ENCODE measurements at regions not wholly inside any gene's neighbourhood (a gene's known extent, or its start where the extent isn't known, plus 50 kb on each side); places are given as distances from the start of the nearest gene placed in this dataset.
"Not testable (repeated sequence)": the region's sequence is repeated elsewhere in the genome, so short reads cannot be mapped to it uniquely, and the experiment has no call there.

GRCh38 chr6:169142538-169142844 lies 111.2 kb downstream of the THBS2 start:
- no peak for DNase-seq

DNA sequence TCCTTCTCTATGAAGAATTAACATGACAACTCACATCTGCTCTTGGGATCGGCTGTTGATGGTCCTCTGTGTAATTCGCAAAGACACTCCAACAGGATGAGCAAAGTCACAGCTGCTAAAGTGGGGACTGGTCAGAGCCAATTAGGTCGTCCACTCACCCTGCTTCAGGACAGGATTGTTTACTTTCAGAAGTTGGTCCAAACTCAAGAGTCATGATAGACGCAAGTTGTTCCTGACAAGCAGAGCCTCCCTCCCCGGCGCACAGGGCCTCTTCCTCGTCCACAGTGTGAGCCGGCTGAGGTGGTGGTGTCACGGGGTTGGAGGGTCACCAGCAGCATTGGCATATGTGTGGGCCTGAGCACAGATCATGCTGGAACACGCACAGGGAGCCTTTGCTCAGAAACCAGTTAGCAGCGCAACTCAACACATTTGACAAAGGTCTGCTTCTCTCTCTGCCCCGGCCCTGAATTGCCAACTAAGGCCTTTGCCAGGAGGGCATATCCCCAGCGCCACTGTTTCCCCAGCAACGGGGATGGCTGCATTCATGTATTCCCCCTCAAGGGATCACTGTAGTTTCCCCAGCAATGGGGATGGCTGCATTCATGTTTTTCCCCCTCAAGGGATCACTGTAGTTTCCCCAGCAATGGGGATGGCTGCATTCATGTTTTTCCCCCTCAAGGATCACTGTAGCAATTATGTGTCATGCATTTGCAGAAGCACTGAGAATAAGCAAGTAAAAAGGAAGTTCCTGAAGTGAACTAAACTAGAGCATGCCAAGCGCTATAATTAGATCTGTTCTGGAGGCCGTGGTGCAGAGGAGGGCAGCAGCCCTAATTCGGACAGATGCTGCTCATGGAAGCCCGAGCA lies 111.7 kb downstream of the THBS2 start:
- no peak for DNase-seq

- no peak for DNase-seq
Observed at GRCh38 chr6:169140986-169141495, 112.6 kb downstream of the THBS2 start.

DNA sequence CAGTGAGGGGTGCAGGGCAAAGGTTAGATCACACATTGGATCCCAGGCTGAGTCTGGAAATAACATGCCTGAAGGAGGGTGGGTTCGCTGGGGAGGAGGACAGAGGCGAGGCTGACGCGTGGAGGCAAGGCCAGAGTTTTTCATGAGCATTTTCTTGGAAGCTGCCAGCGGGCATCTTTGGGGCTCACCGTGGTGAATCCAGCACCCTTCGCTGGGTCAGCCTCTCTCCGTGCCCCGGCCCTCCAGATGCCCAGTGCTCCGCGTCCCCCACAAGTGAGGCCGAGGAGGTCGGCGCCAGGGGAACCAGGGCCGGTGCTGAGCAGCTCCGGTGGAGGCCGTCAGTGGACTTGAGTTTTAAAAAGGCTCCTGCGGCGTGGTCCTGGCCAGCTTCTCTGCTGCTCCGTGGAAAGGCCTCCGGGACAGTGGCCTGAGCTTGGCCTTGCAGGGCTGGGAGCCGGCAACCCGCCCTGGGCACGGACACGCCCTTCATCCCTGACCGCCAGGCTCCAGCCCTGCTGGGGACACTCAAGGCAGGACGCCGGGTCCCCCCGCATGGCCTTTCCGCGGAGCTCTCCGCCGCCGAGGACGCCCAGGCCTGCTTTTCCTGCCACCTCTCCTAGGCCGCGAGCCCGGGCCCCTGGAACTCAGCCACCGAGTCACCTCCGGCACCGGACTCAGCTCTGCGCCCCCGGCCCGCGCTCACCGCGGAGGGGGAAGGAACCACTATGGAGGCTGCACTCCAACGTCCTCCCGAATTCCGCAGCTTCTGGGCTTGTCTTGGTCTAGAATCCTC lies 114.3 kb downstream of the THBS2 start:
- DNase-seq = no peak

DNA sequence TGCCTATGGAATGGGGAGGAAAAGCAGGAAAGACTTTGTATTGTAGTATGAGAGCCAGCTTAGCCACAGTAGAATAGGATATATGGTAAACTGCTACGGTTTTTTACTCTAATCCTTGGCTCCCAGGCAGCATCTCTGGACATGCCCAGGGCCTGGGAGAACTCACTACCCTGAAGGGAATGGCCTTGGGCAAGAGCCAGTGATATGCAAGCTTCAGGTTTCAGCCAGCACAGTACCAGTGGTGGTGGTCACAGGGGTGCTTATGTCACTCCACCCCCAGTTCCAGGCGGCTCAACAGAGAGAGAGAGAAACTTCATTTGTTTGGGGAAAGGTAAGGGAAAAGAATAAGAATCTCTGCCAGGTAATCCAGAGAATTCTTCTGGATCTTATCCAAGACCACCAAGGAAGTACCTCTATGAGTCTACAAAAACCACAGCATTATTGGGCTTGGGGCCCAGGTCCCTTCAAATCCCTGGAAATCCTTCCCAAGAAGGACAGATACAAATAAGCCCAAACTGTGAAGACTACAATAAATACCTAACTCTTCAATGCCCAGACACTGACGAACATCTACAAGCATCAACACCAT lies 121.2 kb downstream of the THBS2 start:
- DNase-seq = no peak

DNA sequence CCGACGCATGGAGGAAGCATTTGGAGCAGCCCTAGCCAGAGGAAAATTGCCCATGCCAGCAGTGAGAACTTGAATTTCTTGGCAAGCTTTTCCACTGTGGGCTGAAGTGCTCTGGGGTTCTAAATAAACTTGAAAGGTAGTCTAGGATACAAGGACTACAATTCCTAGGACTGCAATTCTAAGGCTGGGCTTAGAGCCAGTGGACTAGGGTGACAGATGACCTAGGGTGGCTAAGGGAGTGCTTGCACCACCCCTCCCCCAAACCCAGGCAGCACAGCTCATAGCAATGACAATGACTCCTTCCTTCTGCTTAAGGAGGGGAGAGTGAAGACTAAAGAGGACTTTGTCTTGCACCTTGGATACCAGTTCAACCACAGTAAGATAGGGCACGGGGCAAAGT lies 122.3 kb downstream of the THBS2 start:
- DNase-seq = no peak

GRCh38 chr6:169130113-169130512 lies 123.5 kb downstream of the THBS2 start:
- no peak for DNase-seq

DNA sequence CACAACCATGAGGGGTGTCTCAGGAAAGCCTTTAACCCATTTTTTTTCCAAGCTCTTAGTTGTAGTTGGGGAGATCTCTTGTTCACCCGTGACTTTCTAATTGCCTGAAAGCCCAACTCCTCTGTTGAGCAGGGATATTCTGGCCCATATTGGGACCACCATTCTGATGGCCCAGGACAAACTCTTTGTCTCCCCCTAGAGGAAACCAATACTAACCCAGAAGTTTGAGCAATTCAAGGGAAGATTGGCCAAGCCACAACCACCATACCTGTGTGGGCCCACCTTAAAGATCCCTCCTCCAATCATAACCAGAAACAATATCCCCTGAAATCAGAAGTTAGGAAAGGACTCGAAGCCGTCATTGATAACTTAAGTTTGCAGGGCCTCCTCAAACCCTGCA lies 132.6 kb downstream of the THBS2 start:
- DNase-seq = no peak

GRCh38 chr6:169119669-169120068 lies 134.0 kb downstream of the THBS2 start:
- DNase-seq = no peak

- DNase-seq = no peak
Observed at GRCh38 chr6:169118346-169118830, 135.3 kb downstream of the THBS2 start.

DNA sequence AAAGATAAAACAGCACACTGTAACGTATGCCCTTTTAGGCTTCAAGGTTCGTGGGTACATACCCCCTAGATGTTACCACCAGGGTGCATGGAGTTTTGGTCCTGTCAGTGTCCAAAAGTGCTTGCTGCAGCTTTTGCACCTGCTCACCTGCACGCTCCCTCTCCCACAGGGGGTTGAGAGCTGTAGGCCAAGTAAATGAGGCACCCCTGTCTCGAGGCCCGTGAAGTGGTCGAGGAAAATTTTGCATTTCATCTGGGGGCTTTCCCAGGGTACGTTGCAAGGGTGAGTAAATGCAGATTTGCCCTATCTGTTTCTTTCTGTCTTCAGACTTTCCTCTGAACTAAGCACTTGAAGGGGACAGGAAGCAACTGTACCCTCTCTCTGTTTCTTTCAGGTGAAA lies 136.0 kb downstream of the THBS2 start:
- no peak for DNase-seq

- no peak for DNase-seq
Observed at GRCh38 chr6:169115632-169116031, 138.0 kb downstream of the THBS2 start.

DNA sequence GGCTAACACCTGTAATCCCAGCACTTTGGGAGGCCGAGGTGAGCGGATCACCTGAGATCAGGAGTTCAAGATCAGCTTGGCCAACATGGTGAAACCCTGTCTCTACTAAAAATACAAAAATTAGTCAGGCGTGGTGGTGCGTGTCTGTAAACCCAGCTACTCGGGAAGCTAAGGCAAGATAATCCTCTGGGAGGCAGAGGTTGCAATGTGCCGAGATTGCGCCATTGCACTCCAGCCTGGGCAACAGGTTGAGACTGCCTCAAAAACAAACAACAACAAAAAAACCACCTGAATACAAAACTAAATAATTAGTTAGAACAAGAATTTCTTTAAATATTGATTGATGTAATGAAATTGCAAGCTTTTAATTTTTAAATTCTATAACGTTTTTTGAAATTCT lies 139.0 kb downstream of the THBS2 start:
- not testable (repeated sequence) for DNase-seq

DNA sequence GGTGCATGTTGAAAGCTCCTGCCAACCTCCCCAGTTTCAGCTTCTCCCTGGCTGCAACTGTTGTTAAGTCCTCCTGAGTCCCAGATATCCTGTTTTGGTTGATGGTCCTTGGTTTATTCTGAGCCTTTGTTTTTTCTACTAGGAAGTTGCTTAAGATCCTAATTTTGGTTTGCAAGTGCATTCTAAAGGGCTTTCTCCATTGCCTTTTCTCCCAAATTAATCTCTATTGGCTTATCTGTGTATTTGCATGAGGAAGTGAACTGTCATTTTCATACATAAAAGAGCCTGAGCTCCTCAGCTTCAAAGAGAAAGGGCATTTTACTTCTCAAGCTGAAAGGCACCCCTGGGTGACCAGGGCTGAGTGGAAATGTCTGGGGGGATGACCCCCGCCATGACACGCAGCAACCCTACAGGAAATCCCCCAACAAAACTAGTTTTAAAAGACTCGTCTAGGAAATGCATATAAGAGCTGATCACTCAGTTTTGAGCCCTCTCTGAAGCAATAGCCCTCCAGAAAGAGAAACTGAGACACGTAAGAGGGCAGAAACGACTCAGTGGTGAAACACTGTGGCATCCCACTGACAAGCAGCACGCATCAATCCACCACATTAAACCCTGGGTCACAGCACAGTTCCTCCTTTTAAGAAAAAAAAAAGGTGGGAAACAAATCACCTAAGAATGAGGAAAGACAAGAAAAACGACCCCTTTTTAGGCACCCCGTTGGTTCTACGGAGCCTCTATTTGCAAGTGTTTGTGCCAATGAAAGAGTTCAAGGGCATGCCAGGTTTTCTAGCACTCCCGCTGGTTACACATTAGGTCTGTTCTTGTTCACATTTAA lies 140.9 kb downstream of the THBS2 start:
- no peak for DNase-seq

- no peak for DNase-seq
Observed at GRCh38 chr6:169111203-169111602, 142.4 kb downstream of the THBS2 start.

- no peak for DNase-seq
Observed at GRCh38 chr6:169109411-169110220, 144.0 kb downstream of the THBS2 start.

DNA sequence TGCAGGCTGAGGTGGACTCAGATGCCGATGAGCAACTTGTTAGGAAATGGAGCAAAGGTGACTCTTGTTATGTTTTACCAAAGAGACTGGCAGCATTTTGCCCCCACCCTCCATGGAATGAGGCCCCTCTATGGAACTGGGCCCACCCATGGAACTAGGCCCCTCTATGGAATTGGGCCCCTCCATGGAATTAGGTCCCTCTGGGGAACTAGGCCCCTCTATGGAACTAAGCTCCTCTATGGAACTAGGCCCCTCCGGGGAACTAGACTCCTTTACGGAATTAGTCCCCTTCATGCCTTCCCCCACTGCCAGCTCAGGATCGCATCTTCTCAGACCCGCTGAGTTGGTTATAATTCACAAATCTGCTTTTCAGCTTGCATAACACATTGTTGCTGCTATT lies 144.9 kb downstream of the THBS2 start:
- no peak for DNase-seq

DNA sequence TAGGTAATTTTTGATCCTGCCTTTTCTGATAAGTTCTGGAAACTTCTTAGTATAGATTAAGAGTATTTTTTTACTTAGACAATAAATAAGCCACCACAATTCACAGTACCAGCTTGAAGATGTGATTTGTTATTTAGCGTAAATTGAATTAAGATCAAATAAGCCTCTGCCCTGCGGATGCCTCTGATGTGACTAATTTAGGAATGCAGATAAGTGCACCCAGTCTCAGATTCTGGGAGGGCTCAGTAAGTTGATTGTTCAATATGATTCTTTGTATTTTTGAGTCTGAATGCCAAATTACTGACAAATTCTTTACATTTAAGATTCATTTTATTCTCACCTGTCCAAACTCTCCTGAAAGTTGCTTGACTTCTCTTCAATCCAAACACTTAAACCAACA lies 147.5 kb downstream of the THBS2 start:
- no peak for DNase-seq

DNA sequence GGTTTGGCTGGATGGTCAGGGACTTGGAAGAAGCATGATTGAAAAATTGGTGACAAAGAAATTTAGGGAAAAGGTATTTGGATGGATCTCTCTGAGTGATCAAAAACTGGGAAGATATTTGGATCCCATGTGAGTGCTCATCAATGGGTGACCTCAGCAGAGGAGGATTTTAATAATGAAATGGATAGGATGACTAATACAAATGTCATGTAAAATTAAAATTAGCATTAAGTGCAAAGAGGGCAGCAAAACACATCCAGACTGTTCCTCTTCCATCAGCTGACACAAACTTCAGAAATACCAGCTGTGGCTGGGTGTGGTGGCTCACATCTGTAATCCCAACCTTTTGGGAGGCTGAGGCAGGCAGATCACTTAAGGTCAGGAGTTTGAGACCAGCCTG lies 151.7 kb downstream of the THBS2 start:
- no peak for DNase-seq

- DNase-seq = no peak
Observed at GRCh38 chr6:169101036-169101805, 152.4 kb downstream of the THBS2 start.

Data from CD4-positive, alpha-beta T cell treated with Interleukin-4 for 4 hours (primary cell).